AG04449 (cell line): ENCODE measurements at regions not wholly inside any gene's neighbourhood (a gene's known extent, or its start where the extent isn't known, plus 50 kb on each side); places are given as distances from the start of the nearest gene placed in this dataset.

Source experiments
- CTCF ChIA-PET: fragments of 350-600 bp; formaldehyde crosslinking; extraction: SDS; loops from one replicate; lab custom pipeline; 2021; ENCODE audit warnings: antibody characterized with exemption; lab: Yijun Ruan, JAX
- POLR2A ChIA-PET: fragments of 400-600, 350-600 bp; formaldehyde crosslinking; extraction: SDS; loops from one replicate; lab custom pipeline; 2020; ENCODE audit warnings: antibody characterized with exemption, inconsistent platforms; lab: Yijun Ruan, JAX
- DNase-seq: peaks from one replicate; pipeline ENCODE4 v3.0.0-alpha.2; 2010; ENCODE audit warnings: low read depth, low spot score
- H3K4me3 ChIP-seq: 2 replicates; pipeline ENCODE4 v1.5.1; 2011; ENCODE audit warnings: low read depth, mild to moderate bottlenecking, control low read depth, low read length
- TF ChIP-seq, protein P1 (sequence below): IDR thresholded peaks from one replicate; pipeline ENCODE4 v1.5.1; 2011; ENCODE audit warnings: mild to moderate bottlenecking, moderate library complexity, low read length, control low read depth, inconsistent platforms; ENCODE audit not compliant: insufficient read depth; ENCODE audit errors: missing control alignments

DNA sequence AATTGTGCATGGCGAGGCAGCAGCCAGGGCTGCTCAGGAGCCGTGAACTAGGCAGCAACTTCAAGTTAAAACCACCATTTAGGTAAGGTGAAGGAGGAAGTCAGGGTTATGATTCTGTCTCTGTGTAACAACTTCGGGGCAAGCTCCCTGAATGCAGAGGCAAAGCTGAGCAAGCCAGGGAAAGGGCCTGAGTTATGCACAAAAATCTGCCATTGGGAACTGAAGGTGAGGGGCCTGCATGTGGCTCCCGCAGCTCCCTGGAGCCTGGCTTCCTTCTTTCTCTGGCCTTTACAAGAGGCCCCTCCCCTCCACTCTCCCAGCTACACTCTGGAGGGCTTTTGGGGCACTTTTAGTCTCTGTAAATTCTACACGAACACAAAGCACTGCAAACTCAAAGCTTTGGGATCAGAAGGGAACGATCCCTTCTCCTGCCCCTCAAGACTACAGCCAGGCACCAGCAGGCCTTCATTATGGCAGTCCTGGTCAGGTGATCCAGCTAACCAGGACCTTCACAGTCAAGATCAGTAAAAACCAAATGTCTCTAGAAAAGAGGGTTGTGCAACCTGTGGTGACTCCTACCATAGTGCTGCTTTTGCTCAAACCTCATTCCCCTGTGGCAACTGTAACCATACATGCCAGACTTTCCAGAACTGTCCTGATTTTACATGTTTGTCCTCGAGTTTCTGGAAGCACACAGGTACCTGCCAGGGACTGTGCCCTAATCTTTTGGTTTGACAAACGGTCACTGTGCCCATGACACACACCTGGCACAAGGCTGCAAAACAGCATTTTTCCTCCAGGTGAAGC is 67.2 kb upstream of the PTGR2 start:
- POLR2A ChIA-PET, result interaction anchor here (2.2 to 5.8 kb wide), 2 partner anchors 9 to 25 kb away, joined by 14 to 38 read pairs; a partner anchor contains a TSS
- CTCF ChIA-PET, result interaction anchor here (0.9 to 2.4 kb wide), 4 partner anchors 10 to 56 kb away, joined by 3 to 17 read pairs (median 4); no protein-coding TSS in a partner anchor
- peak overlapping the region; percentile 72 for H3K4me3 ChIP-seq
- TF ChIP-seq, protein P1, sequence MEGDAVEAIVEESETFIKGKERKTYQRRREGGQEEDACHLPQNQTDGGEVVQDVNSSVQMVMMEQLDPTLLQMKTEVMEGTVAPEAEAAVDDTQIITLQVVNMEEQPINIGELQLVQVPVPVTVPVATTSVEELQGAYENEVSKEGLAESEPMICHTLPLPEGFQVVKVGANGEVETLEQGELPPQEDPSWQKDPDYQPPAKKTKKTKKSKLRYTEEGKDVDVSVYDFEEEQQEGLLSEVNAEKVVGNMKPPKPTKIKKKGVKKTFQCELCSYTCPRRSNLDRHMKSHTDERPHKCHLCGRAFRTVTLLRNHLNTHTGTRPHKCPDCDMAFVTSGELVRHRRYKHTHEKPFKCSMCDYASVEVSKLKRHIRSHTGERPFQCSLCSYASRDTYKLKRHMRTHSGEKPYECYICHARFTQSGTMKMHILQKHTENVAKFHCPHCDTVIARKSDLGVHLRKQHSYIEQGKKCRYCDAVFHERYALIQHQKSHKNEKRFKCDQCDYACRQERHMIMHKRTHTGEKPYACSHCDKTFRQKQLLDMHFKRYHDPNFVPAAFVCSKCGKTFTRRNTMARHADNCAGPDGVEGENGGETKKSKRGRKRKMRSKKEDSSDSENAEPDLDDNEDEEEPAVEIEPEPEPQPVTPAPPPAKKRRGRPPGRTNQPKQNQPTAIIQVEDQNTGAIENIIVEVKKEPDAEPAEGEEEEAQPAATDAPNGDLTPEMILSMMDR, result no peak
- no peak for DNase-seq

DNA sequence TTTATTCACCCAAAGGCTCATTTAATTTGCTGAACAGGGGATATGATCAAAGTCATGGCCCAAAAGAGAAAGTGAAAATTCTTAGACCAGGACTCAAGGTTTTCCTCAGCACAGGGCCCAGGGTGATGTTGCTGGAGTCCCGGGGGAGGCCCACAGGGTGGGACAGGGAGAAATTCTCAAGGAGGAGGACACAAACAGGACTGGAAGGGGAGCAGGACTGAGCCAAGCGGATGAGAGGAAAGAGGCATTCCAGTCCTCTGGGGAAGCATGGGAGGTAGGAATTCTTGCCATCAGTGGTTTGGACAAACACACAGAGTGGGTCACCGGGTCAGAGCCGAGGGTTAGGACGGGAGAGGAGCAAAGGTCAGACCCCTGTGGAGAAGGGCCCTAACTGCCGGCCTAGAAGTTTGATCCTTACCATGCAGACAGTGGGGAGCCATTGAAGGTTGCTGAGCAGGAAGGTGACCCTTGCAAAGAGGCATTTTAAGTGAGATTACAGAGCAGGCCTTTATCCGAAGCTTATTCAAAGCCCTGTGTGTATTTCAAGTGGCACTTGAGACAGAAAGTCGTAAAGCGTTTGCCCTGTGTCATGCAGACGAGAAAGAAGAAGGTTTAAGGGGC is 68.4 kb upstream of the PTGR2 start:
- no peak for DNase-seq
- TF ChIP-seq, protein P1, result no peak
- H3K4me3 ChIP-seq, result no peak overlapping the region
- POLR2A ChIA-PET, result no interaction called here
- CTCF ChIA-PET, result no interaction called here

DNA sequence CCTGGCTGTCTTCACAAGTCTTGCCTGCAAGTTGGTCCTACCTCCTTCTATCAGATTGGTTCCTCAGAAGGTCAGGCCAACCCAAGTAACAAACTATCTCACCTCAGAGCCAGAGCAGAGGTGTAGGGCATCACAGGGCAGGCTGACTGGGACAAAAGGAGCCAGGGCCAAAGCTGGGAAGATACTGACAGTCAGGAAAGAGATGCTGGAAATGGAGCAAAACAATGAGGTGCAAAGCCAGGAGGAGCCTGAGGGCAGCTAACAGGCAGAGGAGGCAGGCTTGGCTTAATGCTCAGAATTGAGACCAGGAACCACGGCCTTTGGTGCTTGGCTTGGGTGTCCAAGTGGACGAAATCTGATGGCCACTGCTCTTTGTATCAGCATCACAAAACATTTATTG is 68.4 kb upstream of the PNMA1 start:
- TF ChIP-seq, protein P1, result no peak
- no peak overlapping the region for H3K4me3 ChIP-seq
- POLR2A ChIA-PET, result no interaction called here
- CTCF ChIA-PET, result no interaction called here
- no peak for DNase-seq

DNA sequence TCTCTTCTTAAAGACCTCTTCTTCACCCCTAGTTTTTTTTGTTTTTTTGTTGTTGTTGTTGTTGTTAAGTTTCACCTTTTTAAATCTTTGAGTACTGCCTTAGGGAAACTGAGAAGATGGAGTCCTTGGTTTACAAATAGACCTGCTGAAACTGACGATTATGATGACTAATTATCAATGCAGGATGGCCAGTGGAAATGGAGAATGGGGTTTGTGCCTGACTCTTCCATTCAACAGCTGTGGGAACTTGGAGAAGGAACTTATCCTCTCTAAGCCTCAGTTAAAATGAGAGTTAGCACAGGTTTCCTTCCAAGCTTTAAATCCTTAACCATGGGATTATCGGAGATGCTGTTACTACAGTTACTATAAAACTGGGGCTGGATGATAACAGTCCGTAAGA is 66.7 kb upstream of the PNMA1 start:
- ChIA-PET CTCF (interaction anchor here (1.3 kb wide), 1 partner anchor 38 kb away, joined by 3 read pairs; no protein-coding TSS in a partner anchor), POLR2A (interaction anchor here (1.2 kb wide), 1 partner anchor 23 kb away, joined by 4 read pairs; no protein-coding TSS in a partner anchor)
- H3K4me3 ChIP-seq, result no peak overlapping the region
- no peak for DNase-seq
- TF ChIP-seq, protein P1, result no peak

DNA sequence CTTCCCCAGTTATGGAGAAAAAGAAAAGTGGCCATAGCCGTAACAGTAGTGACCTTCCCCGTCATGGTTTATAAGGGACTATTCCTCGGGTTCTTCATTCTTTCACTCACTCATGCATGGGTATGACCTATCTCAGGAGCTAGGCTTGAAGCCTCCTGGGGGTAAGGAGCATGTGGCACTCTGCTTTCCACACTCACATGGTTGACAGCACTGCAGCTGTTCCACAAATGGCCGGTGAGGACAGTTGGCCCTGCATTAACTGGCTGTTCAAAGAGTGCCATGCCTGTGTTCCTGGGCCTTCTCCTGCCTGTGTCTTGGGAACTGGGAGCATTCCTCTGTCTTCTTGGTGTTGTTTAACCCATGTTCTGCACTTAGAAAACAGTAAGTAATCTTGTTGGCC is 66.2 kb upstream of the PNMA1 start:
- TF ChIP-seq, protein P1, result no peak
- ChIA-PET CTCF (no interaction called here), POLR2A (interaction anchor here (1.2 kb wide), 1 partner anchor 22 kb away, joined by 4 read pairs; no protein-coding TSS in a partner anchor)

DNA sequence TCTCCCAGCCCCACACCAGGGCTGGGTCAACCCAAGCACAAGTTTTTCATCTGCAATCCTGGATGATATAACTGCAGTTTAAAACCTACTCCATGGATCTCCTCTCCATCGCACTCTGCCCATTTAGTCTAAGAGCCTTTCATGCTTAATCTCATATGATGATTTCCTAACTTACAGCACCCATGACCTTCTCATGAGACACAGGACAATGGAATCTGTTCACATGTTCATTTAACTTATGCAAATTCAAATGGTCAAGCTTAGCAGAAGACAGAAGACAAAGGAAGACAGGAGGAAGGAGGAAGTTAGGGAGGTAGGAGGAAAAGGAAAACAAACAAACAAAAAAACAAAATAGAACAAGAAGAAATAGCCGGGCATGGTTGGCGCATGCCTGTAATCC is 64.6 kb upstream of the PNMA1 start:
- TF ChIP-seq, protein P1, result no peak

More for the DNA sequence above, 66.2 kb upstream of the PNMA1 start:
- H3K4me3 ChIP-seq, result no peak overlapping the region
- DNase-seq, result no peak

More for the DNA sequence above, 64.6 kb upstream of the PNMA1 start:
- CTCF ChIA-PET, result interaction anchor here (0.6 kb wide), 1 partner anchor 34 kb away, joined by 4 read pairs; no protein-coding TSS in a partner anchor
- DNase-seq, result no peak
- H3K4me3 ChIP-seq, result no peak overlapping the region
- POLR2A ChIA-PET, result no interaction called here
